PC-3 (cell line): ENCODE measurements at regions not wholly inside any gene's neighbourhood (a gene's known extent, or its start where the extent isn't known, plus 50 kb on each side); places are given as distances from the start of the nearest gene placed in this dataset.

Experiments
- ATAC-seq: fragments of 200-7000 bp; cut with Tn5 transposase; 2 replicates; pipeline ENCODE4 v1.9.1; 2020; ENCODE audit warnings: mild to moderate bottlenecking, moderate library complexity
- BruUV-seq: library from RNA; stranded (reverse); fragments of 400-500 nt; replicated peaks from 2 replicates; lab custom pipeline; 2021; lab: Mats Ljungman, UMichigan
- CTCF ChIA-PET: fragments of 300-600 bp; sonication (Branson Sonifier 250); formaldehyde crosslinking; loops from one replicate; lab custom pipeline; 2022; ENCODE audit warnings: antibody characterized with exemption; lab: Charles Lee
- POLR2A ChIA-PET: fragments of 300-600 bp; sonication (Branson Sonifier 250); formaldehyde crosslinking; loops from one replicate; lab custom pipeline; 2022; ENCODE audit warnings: antibody characterized with exemption; ENCODE audit not compliant: unreplicated experiment; lab: Charles Lee
- DNase-seq: peaks from one replicate; pipeline ENCODE4 v3.0.0-alpha.2; 2015
- H2AFZ ChIP-seq: fragments of 300-600 bp; sonication (generic); 2 replicates; pipeline ENCODE4 v1.6.0; 2016; ENCODE audit warnings: antibody characterized with exemption, low read length
- H3F3A ChIP-seq: fragments of 300-600 bp; sonication (generic); one replicate; pipeline ENCODE4 v1.6.0; 2017; ENCODE audit warnings: antibody characterized with exemption, low read length, control low read depth, mild to moderate bottlenecking; ENCODE audit not compliant: unreplicated experiment
- H3K27ac ChIP-seq: fragments of 300-600 bp; sonication (generic); 2 replicates; pipeline ENCODE4 v1.5.1; 2016; ENCODE audit warnings: mild to moderate bottlenecking, low read length
- H3K27me3 ChIP-seq: fragments of 300-600 bp; sonication (generic); 2 replicates; pipeline ENCODE4 v1.6.1; 2016; ENCODE audit warnings: low read length, mixed read lengths
- H3K36me3 ChIP-seq: fragments of 300-600 bp; sonication (generic); 2 replicates; pipeline ENCODE4 v1.6.1; 2016; ENCODE audit warnings: low read depth, mixed run types, low read length, mixed read lengths
- H3K4me1 ChIP-seq: fragments of 300-600 bp; sonication (generic); 2 replicates; pipeline ENCODE4 v1.5.1; 2016; ENCODE audit warnings: low read length; ENCODE audit not compliant: insufficient read depth
- H3K4me2 ChIP-seq: fragments of 300-600 bp; sonication (generic); 2 replicates; pipeline ENCODE4 v1.6.0; 2016; ENCODE audit warnings: low read length
- H3K4me3 ChIP-seq: fragments of 300-600 bp; sonication (generic); 2 replicates; pipeline ENCODE4 v1.5.1; 2016; ENCODE audit warnings: mild to moderate bottlenecking, low read length, mixed read lengths
- H3K79me2 ChIP-seq: fragments of 300-600 bp; sonication (generic); 2 replicates; pipeline ENCODE4 v1.6.1; 2017; ENCODE audit warnings: low read length, mixed read lengths
- H3K9ac ChIP-seq: fragments of 300-600 bp; sonication (generic); 2 replicates; pipeline ENCODE4 v1.6.0; 2016; ENCODE audit warnings: mild to moderate bottlenecking, low read length
- H3K9me2 ChIP-seq: fragments of 300-600 bp; sonication (generic); replicated peaks from 2 replicates; pipeline ENCODE4 v1.6.1; 2016; ENCODE audit warnings: mixed run types, low read length, mixed read lengths
- H3K9me3 ChIP-seq: fragments of 300-600 bp; sonication (generic); 2 replicates; pipeline ENCODE4 v1.6.1; 2016; ENCODE audit warnings: low read length, mixed read lengths
- H4K20me1 ChIP-seq: fragments of 300-600 bp; sonication (generic); 2 replicates; pipeline ENCODE4 v1.6.1; 2016; ENCODE audit warnings: low read length, mixed read lengths
- EZH2 ChIP-seq: fragments of 300-600 bp; sonication (generic); IDR thresholded peaks from one replicate; pipeline ENCODE4 v1.6.1; 2017; ENCODE audit warnings: antibody characterized with exemption, mild to moderate bottlenecking, low read length; ENCODE audit not compliant: unreplicated experiment
- EZH2phosphoT487 ChIP-seq: fragments of 300-600 bp; sonication (generic); IDR thresholded peaks from 2 replicates; pipeline ENCODE4 v1.6.1; 2018; ENCODE audit warnings: mild to moderate bottlenecking, antibody characterized with exemption, low read length, borderline replicate concordance
- intact Hi-C: fragments of 100-400 bp; cut with micrococcal nuclease; formaldehyde crosslinking; loops from 2 replicates; pipeline ENCODE4 v1.9.0; 2023
- TF ChIP-seq, protein P1 (sequence below): fragments of 300-600 bp; sonication (generic); conservative IDR thresholded peaks from 2 replicates; pipeline ENCODE4 v1.5.1; 2017; ENCODE audit warnings: antibody characterized with exemption, low read depth, mild to moderate bottlenecking, low read length

DNA sequence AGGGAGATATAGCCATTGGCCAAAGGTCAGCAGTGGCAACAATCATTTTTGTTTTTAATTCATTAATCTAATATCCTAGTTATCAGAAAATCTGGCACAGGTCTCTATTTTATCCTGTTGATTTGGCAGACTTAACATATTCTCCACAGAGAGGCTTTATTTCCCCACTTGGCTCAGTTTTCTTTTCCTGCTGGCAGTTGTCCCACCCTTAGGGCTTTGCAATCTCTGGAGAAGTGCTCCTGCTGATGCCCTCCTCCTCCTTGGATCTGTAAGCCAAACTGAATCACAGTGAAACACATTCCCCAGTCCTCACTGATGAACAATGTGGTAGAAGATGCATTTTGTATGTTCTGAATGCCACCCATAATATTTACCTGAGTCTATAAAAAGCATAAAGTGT lies 889.7 kb downstream of the PDHA2 start:
- no peaks in the 10 kb centered on the region for H3K36me3 ChIP-seq
- H3K79me2 ChIP-seq = no peaks in the 10 kb centered on the region
- no peak overlapping the region for H2AFZ ChIP-seq
- H3K4me3 ChIP-seq = no peak overlapping the region
- ChIA-PET POLR2A (no interaction called here), CTCF (no interaction called here)
- no peak overlapping the region for H3K27ac ChIP-seq
- no TSS peak for BruUV-seq
- H3K9ac ChIP-seq = no peak overlapping the region
- H3K4me1 ChIP-seq = no peaks in the 10 kb centered on the region
- H4K20me1 ChIP-seq = no peaks in the 10 kb centered on the region
- no peaks in the 10 kb centered on the region for H3K27me3 ChIP-seq
- no peak for DNase-seq
- no peaks in the 10 kb centered on the region for H3F3A ChIP-seq
- no peak for ATAC-seq
- intact Hi-C loops = no loop called here
- H3K9me3 ChIP-seq = no peaks in the 10 kb centered on the region
- no peak overlapping the region for H3K4me2 ChIP-seq
- H3K9me2 ChIP-seq = no peaks in the 10 kb centered on the region
- TF ChIP-seq, protein P1, sequence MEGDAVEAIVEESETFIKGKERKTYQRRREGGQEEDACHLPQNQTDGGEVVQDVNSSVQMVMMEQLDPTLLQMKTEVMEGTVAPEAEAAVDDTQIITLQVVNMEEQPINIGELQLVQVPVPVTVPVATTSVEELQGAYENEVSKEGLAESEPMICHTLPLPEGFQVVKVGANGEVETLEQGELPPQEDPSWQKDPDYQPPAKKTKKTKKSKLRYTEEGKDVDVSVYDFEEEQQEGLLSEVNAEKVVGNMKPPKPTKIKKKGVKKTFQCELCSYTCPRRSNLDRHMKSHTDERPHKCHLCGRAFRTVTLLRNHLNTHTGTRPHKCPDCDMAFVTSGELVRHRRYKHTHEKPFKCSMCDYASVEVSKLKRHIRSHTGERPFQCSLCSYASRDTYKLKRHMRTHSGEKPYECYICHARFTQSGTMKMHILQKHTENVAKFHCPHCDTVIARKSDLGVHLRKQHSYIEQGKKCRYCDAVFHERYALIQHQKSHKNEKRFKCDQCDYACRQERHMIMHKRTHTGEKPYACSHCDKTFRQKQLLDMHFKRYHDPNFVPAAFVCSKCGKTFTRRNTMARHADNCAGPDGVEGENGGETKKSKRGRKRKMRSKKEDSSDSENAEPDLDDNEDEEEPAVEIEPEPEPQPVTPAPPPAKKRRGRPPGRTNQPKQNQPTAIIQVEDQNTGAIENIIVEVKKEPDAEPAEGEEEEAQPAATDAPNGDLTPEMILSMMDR = no peak
- TF ChIP-seq EZH2phosphoT487 (no peak), EZH2 (no peak)

DNA sequence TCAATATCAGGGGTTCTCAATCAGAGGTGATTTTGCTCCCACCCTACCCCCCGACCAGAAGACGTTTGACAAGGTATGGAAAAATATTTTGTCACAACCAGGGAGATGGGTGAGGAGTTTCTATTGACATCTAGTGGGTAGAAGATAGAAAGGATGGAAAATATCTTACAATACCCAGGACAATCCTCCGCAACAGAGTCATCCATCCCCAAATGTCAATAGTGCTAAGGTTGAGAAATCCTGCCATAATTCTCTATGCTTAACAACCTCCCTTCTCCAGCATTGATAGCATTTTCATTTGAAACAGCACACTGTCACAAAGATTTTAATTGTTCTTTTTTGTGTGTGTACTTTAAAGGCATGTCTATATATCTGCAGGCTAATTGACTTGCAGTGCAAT lies 890.5 kb downstream of the PDHA2 start:
- no peaks in the 10 kb centered on the region for H3K9me3 ChIP-seq
- ChIA-PET POLR2A (no interaction called here), CTCF (no interaction called here)
- H3K27me3 ChIP-seq = no peaks in the 10 kb centered on the region
- H3K36me3 ChIP-seq = no peaks in the 10 kb centered on the region
- no peak overlapping the region for H3K4me2 ChIP-seq
- TF ChIP-seq EZH2phosphoT487 = no peak
- no peak for TF ChIP-seq EZH2
- TF ChIP-seq, protein P1 = no peak
- no peak overlapping the region for H2AFZ ChIP-seq
- no peak overlapping the region for H3K4me3 ChIP-seq
- no TSS peak for BruUV-seq
- DNase-seq (no peak), ATAC-seq (no peak)
- no peaks in the 10 kb centered on the region for H3K4me1 ChIP-seq
- H3K27ac ChIP-seq = no peak overlapping the region
- intact Hi-C loops = no loop called here
- H4K20me1 ChIP-seq = no peaks in the 10 kb centered on the region
- no peaks in the 10 kb centered on the region for H3K79me2 ChIP-seq
- no peaks in the 10 kb centered on the region for H3K9me2 ChIP-seq
- H3K9ac ChIP-seq = no peak overlapping the region
- no peaks in the 10 kb centered on the region for H3F3A ChIP-seq

DNA sequence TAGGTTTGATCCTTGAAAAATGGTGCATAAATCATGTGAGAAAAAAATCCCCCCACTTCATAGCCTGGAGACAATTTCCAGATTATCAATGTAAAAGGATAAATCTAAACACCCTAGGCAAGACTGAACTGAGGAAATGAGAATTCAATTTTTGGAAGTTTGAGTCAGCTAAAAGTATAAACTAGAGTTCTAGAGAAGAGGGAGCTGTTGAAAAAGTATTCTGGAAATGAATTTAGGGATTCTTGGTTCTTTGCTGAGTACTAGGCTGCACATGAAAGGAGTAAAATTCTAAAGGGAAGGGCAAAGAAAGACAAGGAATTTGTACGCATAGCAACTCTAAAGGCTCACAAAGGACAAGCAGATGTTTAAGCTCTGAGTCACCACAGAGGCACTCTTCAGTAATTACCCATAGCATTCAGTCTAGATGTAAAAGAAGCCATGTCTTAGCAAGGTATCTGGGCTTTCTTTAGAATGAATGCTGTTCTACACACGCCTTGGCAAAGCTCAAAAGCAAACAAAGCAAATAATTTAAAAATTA lies 896.5 kb downstream of the PDHA2 start:
- no TSS peak for BruUV-seq
- Histone ChIP-seq H3K9ac (no peak overlapping the region), H3K27me3 (no peaks in the 10 kb centered on the region), H3K79me2 (no peaks in the 10 kb centered on the region), H3K4me3 (no peak overlapping the region), H4K20me1 (no peaks in the 10 kb centered on the region), H3K27ac (no peak overlapping the region), H3K9me3 (no peaks in the 10 kb centered on the region), H3K4me2 (no peak overlapping the region), H3F3A (no peaks in the 10 kb centered on the region), H3K4me1 (peaks cover 4% of the 10 kb centered on the region), H2AFZ (no peak overlapping the region; the same call in 1 of the 2 replicates), H3K36me3 (no peaks in the 10 kb centered on the region), H3K9me2 (no peaks in the 10 kb centered on the region)
- DNase-seq (peak; percentile 62), ATAC-seq (peak; percentile 97)
- CTCF ChIA-PET = no interaction called here
- no peak for TF ChIP-seq EZH2phosphoT487
- no peak for TF ChIP-seq EZH2
- TF ChIP-seq, protein P1 = no peak
- POLR2A ChIA-PET = no interaction called here
- intact Hi-C loops = no loop called here
